DOHH2 (cell line): ENCODE measurements at regions not wholly inside any gene's neighbourhood (a gene's known extent, or its start where the extent isn't known, plus 50 kb on each side); places are given as distances from the start of the nearest gene placed in this dataset.

Experiments
- H3F3A ChIP-seq: fragments of 200-600 bp; sonication (generic), shearing (Covaris generic); 2 replicates; pipeline ENCODE4 v1.6.0; 2016; ENCODE audit warnings: antibody characterized with exemption, mild to moderate bottlenecking; ENCODE audit not compliant: control insufficient read depth, insufficient read depth
- H3K27ac ChIP-seq: fragments of 200-600 bp; sonication (generic); 2 replicates; pipeline ENCODE4 v1.5.1; 2014; ENCODE audit warnings: low read depth, mild to moderate bottlenecking, low read length, moderate library complexity
- H3K27me3 ChIP-seq: fragments of 200-600 bp; sonication (generic); 2 replicates; pipeline ENCODE4 v1.6.1; 2014; ENCODE audit warnings: mild to moderate bottlenecking, low read length, mixed read lengths; ENCODE audit not compliant: control insufficient read depth
- H3K36me3 ChIP-seq: fragments of 200-600 bp; sonication (generic); 2 replicates; pipeline ENCODE4 v1.6.1; 2014; ENCODE audit warnings: mild to moderate bottlenecking, low read length, moderate library complexity, mixed read lengths; ENCODE audit not compliant: control insufficient read depth
- H3K4me1 ChIP-seq: fragments of 200-600 bp; sonication (generic); 2 replicates; pipeline ENCODE4 v1.6.1; 2014; ENCODE audit warnings: mild to moderate bottlenecking, low read length, mixed read lengths; ENCODE audit not compliant: control insufficient read depth
- H3K4me2 ChIP-seq: fragments of 200-600 bp; sonication (generic); 2 replicates; pipeline ENCODE4 v1.6.0; 2014; ENCODE audit warnings: mild to moderate bottlenecking, low read length, moderate library complexity
- H3K4me3 ChIP-seq: fragments of 200-600 bp; sonication (generic); 2 replicates; pipeline ENCODE4 v1.5.1; 2014; ENCODE audit warnings: mild to moderate bottlenecking, low read length, mixed read lengths
- H3K79me2 ChIP-seq: fragments of 200-600 bp; sonication (generic); 2 replicates; pipeline ENCODE4 v1.6.1; 2014; ENCODE audit warnings: mild to moderate bottlenecking, low read length, mixed read lengths; ENCODE audit not compliant: control insufficient read depth
- H3K9me2 ChIP-seq: fragments of 200-600 bp; sonication (generic); replicated peaks from 2 replicates; pipeline ENCODE4 v1.6.1; 2014; ENCODE audit warnings: mild to moderate bottlenecking, low read length, mixed read lengths; ENCODE audit not compliant: control insufficient read depth
- H3K9me3 ChIP-seq: fragments of 200-600 bp; sonication (generic); 2 replicates; pipeline ENCODE4 v1.6.1; 2014; ENCODE audit warnings: antibody characterized with exemption, low read length, mixed read lengths; ENCODE audit not compliant: control insufficient read depth, insufficient read depth
- H4K20me1 ChIP-seq: fragments of 200-600 bp; sonication (generic); 2 replicates; pipeline ENCODE4 v1.6.0; 2014; ENCODE audit warnings: low read depth, mild to moderate bottlenecking, antibody characterized with exemption, low read length, moderate library complexity; ENCODE audit not compliant: control insufficient read depth, insufficient read depth
- CTCF ChIP-seq: fragments of 200-600 bp; sonication (generic); IDR thresholded peaks from one replicate; pipeline ENCODE4 v1.5.1; 2014; ENCODE audit warnings: antibody characterized with exemption, mild to moderate bottlenecking, low read depth, low read length; ENCODE audit not compliant: poor library complexity, severe bottlenecking
- EZH2phosphoT487 ChIP-seq: fragments of 200-600 bp; sonication (generic); IDR thresholded peaks from 2 replicates; pipeline ENCODE4 v1.6.1; 2017; ENCODE audit warnings: borderline replicate concordance, mild to moderate bottlenecking, antibody characterized with exemption, low read length, moderate library complexity, mixed read lengths

GRCh38 chr6:50147371-50147770 is 97.6 kb upstream of the DEFB112 start:
- no peaks in the 10 kb centered on the region for H3K9me2 ChIP-seq
- H3F3A ChIP-seq: no peaks in the 10 kb centered on the region
- H3K9me3 ChIP-seq: no peaks in the 10 kb centered on the region
- H3K36me3 ChIP-seq: no peaks in the 10 kb centered on the region
- no peak overlapping the region for H3K4me2 ChIP-seq
- H3K4me3 ChIP-seq: no peak overlapping the region
- no peak overlapping the region for H3K27ac ChIP-seq
- no peaks in the 10 kb centered on the region for H3K4me1 ChIP-seq
- H3K27me3 ChIP-seq: no peaks in the 10 kb centered on the region
- no peaks in the 10 kb centered on the region for H4K20me1 ChIP-seq
- TF ChIP-seq CTCF: no peak
- no peak for TF ChIP-seq EZH2phosphoT487
- no peaks in the 10 kb centered on the region for H3K79me2 ChIP-seq

GRCh38 chr6:50180646-50181045 is 130.9 kb upstream of the DEFB112 start:
- Histone ChIP-seq H3K27me3 (no peaks in the 10 kb centered on the region), H3K9me2 (no peaks in the 10 kb centered on the region), H3K27ac (no peak overlapping the region), H4K20me1 (no peaks in the 10 kb centered on the region), H3F3A (no peaks in the 10 kb centered on the region), H3K4me3 (no peak overlapping the region), H3K4me1 (no peaks in the 10 kb centered on the region), H3K4me2 (no peak overlapping the region), H3K36me3 (no peaks in the 10 kb centered on the region), H3K9me3 (no peaks in the 10 kb centered on the region), H3K79me2 (no peaks in the 10 kb centered on the region)
- TF ChIP-seq EZH2phosphoT487 (no peak), CTCF (no peak)

GRCh38 chr6:50185006-50185405 is 135.3 kb upstream of the DEFB112 start:
- Histone ChIP-seq H3K36me3 (no peaks in the 10 kb centered on the region), H3K27ac (no peak overlapping the region), H3K9me3 (no peaks in the 10 kb centered on the region), H3K4me3 (no peak overlapping the region), H3K27me3 (no peaks in the 10 kb centered on the region), H3K4me2 (no peak overlapping the region), H3F3A (no peaks in the 10 kb centered on the region), H3K4me1 (no peaks in the 10 kb centered on the region), H3K9me2 (no peaks in the 10 kb centered on the region), H3K79me2 (no peaks in the 10 kb centered on the region), H4K20me1 (no peaks in the 10 kb centered on the region)
- TF ChIP-seq CTCF: no peak

- Histone ChIP-seq H3F3A (no peaks in the 10 kb centered on the region), H3K4me2 (no peak overlapping the region), H3K79me2 (no peaks in the 10 kb centered on the region), H3K9me3 (no peaks in the 10 kb centered on the region), H3K27me3 (no peaks in the 10 kb centered on the region), H3K4me3 (no peak overlapping the region), H3K4me1 (no peaks in the 10 kb centered on the region), H3K36me3 (no peaks in the 10 kb centered on the region), H3K9me2 (no peaks in the 10 kb centered on the region), H4K20me1 (no peaks in the 10 kb centered on the region), H3K27ac (no peak overlapping the region)
- TF ChIP-seq CTCF (no peak), EZH2phosphoT487 (no peak)
Observed at GRCh38 chr6:50187351-50187921, 137.7 kb upstream of the DEFB112 start.
